Vagina (tissue), 2 donors: ENCODE measurements at regions not wholly inside any gene's neighbourhood (a gene's known extent, or its start where the extent isn't known, plus 50 kb on each side); places are given as distances from the start of the nearest gene placed in this dataset. TPM values are rescaled to one million over a fixed set of nuclear protein-coding genes. Genes with fewer than 3 reads are reported as not detected.
A peak's percentile ranks its signal among the peaks of the same experiment; 100 is the strongest.

Experiments
- DNase-seq, 2 donors: peaks; one replicate each; pipeline ENCODE4 v3.0.0-alpha.2; 2017; ENCODE audit errors: extremely low spot score in 2 of 2
- H3K27ac ChIP-seq: fragments of 200-600 bp; sonication (generic); one replicate; pipeline ENCODE4 v1.5.1; 2019
- H3K27me3 ChIP-seq: fragments of 200-600 bp; sonication (generic); one replicate; pipeline ENCODE4 v1.5.1; 2019
- H3K36me3 ChIP-seq, 2 donors: fragments of 200-600 bp; sonication (generic); one replicate each; pipeline ENCODE4 v1.5.1; 2017 to 2019
- H3K4me1 ChIP-seq: fragments of 200-600 bp; sonication (generic); one replicate; pipeline ENCODE4 v1.5.1; 2019
- H3K4me3 ChIP-seq, 2 donors: fragments of 200-600 bp; sonication (generic); 1 replicate in 1 of 2; 2 replicates in 1 of 2; pipeline ENCODE4 v1.5.1; 2016 to 2019
- H3K9me3 ChIP-seq: fragments of 200-600 bp; sonication (generic); one replicate; pipeline ENCODE4 v1.5.1; 2019
- CTCF ChIP-seq, 3 experiments: fragments of 450-650 bp in 2 of 3; fragments of 200-600 bp in 1 of 3; sonication (generic) in 1 of 3; IDR thresholded peaks; one replicate each; pipeline ENCODE4 v1.5.1; 2017 to 2019; ENCODE audit warnings: antibody characterized with exemption in 3 of 3, mild to moderate bottlenecking in 2 of 3, moderate library complexity in 2 of 3
- POLR2A ChIP-seq, 2 donors: fragments of 450-650 bp; IDR thresholded peaks; one replicate each; pipeline ENCODE4 v1.6.1; 2017; ENCODE audit warnings: antibody characterized with exemption in 2 of 2, mild to moderate bottlenecking in 2 of 2, moderate library complexity in 2 of 2
- POLR2AphosphoS5 ChIP-seq, 2 donors: sonication (generic); formaldehyde crosslinking; IDR thresholded peaks; one replicate each; pipeline ENCODE4 v1.9.0; 2017; ENCODE audit warnings: antibody characterized with exemption in 2 of 2, mild to moderate bottlenecking in 2 of 2, low read depth in 1 of 2; ENCODE audit not compliant: insufficient read depth in 1 of 2
- intact Hi-C: fragments of 100-400 bp; cut with DNase I; formaldehyde crosslinking; loops from one replicate; pipeline ENCODE4 v1.15.1; 2023
- small RNA-seq: library from RNA; depleted of rRNA; stranded (forward); fragments of <200 nt; gene quantifications from one replicate; pipeline ENCODE3, GENCODE V24; 2016

- Histone ChIP-seq H3K9me3 (no peaks in the 10 kb centered on the region), H3K4me1 (no peaks in the 10 kb centered on the region), H3K4me3 (peak overlapping the region in 1 of 2 donors; percentile 34), H3K27me3 (no peaks in the 10 kb centered on the region), H3K27ac (no peak overlapping the region), H3K36me3 (no peaks in the 10 kb centered on the region)
- TF ChIP-seq POLR2AphosphoS5 (IDR thresholded peaks at IDR 0.05; ENCODE audit: insufficient read depth in 1 of 2, low read depth in 1 of 2) (no peak), CTCF (IDR thresholded peaks at IDR 0.05) (no peak), POLR2A (IDR thresholded peaks at IDR 0.05) (no peak)
- intact Hi-C loops = loop anchor here (5.0 to 10.0 kb wide), 2 partner anchors 279 to 376 kb away; partner anchors contain the start of genes CASP3 and PRIMPOL
- DNase-seq = no peak
Observed at GRCh38 chr4:184268584-184269160, 51.0 kb upstream of the ENPP6 start.

GRCh38 chr4:184267673-184268583, 50.3 kb upstream of the ENPP6 start:
- no peaks in the 10 kb centered on the region for H3K36me3 ChIP-seq
- no peaks in the 10 kb centered on the region for H3K9me3 ChIP-seq
- H3K27ac ChIP-seq = peak overlapping the region; percentile 47
- no peaks in the 10 kb centered on the region for H3K4me1 ChIP-seq
- intact Hi-C loops = loop anchor here (5.0 to 10.0 kb wide), 2 partner anchors 279 to 377 kb away; partner anchors contain the start of genes CASP3 and PRIMPOL
- no peak for TF ChIP-seq CTCF (IDR thresholded peaks at IDR 0.05)
- TF ChIP-seq POLR2A (IDR thresholded peaks at IDR 0.05) = no peak
- TF ChIP-seq POLR2AphosphoS5 (IDR thresholded peaks at IDR 0.05; ENCODE audit: insufficient read depth in 1 of 2, low read depth in 1 of 2) = peak; percentile 12 to 58
- DNase-seq = peak; percentile 82
- H3K27me3 ChIP-seq = no peaks in the 10 kb centered on the region
- peak overlapping the region in 1 of 2 donors; percentile 34 for H3K4me3 ChIP-seq

Small RNA genes in the stretch of these regions (small RNA-seq; reads per million reads assigned to genes)
- gene RN7SL28P = not detected
